ENCODE measurements at regions not wholly inside any gene's neighbourhood (a gene's known extent, or its start where the extent isn't known, plus 50 kb on each side); places are given as distances from the start of the nearest gene placed in this dataset.

DNA sequence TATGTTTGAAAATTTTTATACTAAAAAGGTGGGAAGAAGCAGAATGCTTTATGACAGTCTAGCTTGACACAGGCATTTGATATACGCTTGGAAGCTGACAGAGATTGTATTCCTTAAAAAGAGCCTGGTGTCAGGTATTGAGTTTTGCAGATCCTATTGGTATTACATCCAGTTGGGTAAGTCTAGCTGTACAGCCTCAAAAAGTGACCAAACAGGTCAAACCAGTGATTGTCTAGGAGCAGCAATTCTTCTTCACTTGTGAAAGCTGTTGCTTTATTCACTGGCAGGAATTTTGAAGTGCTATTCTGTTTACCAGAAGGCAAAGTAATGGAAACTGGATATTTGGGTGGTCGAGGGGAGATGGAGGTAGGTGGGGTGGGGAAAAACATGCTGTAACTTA is 77.5 kb downstream of the UCHL1 start:
- TF ChIP-seq, protein P1, sequence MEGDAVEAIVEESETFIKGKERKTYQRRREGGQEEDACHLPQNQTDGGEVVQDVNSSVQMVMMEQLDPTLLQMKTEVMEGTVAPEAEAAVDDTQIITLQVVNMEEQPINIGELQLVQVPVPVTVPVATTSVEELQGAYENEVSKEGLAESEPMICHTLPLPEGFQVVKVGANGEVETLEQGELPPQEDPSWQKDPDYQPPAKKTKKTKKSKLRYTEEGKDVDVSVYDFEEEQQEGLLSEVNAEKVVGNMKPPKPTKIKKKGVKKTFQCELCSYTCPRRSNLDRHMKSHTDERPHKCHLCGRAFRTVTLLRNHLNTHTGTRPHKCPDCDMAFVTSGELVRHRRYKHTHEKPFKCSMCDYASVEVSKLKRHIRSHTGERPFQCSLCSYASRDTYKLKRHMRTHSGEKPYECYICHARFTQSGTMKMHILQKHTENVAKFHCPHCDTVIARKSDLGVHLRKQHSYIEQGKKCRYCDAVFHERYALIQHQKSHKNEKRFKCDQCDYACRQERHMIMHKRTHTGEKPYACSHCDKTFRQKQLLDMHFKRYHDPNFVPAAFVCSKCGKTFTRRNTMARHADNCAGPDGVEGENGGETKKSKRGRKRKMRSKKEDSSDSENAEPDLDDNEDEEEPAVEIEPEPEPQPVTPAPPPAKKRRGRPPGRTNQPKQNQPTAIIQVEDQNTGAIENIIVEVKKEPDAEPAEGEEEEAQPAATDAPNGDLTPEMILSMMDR (IDR thresholded peaks at IDR 0.05; ENCODE audit: insufficient read depth, low read length) = no peak
- TF ChIP-seq POLR2AphosphoS5 (IDR thresholded peaks at IDR 0.05; ENCODE audit: low read depth) = no peak

Data from HL-60 (cell line).